GM23338 (cell line): ENCODE measurements at regions not wholly inside any gene's neighbourhood (a gene's known extent, or its start where the extent isn't known, plus 50 kb on each side); places are given as distances from the start of the nearest gene placed in this dataset.

ENCODE experiments used
- CREB1 ChIP-seq: fragments of 250-450 bp; sonication (Bioruptor Pico); IDR thresholded peaks from 2 replicates; pipeline ENCODE4 v1.5.0; 2020; ENCODE audit warnings: low read depth, mild to moderate bottlenecking, moderate library complexity
- EZH2 ChIP-seq: fragments of 200-600 bp; sonication (generic); IDR thresholded peaks from one replicate; pipeline ENCODE4 v1.8.0; 2017; ENCODE audit warnings: antibody characterized with exemption, mild to moderate bottlenecking, low read depth; ENCODE audit not compliant: unreplicated experiment
- EZH2phosphoT487 ChIP-seq: fragments of 200-600 bp; sonication (generic); IDR thresholded peaks from one replicate; pipeline ENCODE4 v1.8.1; 2018; ENCODE audit warnings: antibody characterized with exemption; ENCODE audit not compliant: unreplicated experiment
- JUNB ChIP-seq: IDR thresholded peaks from one replicate; pipeline ENCODE4 v1.6.1; 2016; ENCODE audit warnings: antibody characterized with exemption; ENCODE audit not compliant: unreplicated experiment
- POLR2AphosphoS5 ChIP-seq: IDR thresholded peaks from 2 replicates; pipeline ENCODE4 v1.6.1; 2016; ENCODE audit warnings: antibody characterized with exemption, low read depth
- TF ChIP-seq, protein P1 (sequence below), 2 experiments: fragments of 200-600 bp in 1 of 2; sonication (generic) in 1 of 2; conservative IDR thresholded peaks; 2 replicates each; pipeline versions ENCODE4 v1.5.1 to v1.6.1; 2016 to 2017; ENCODE audit warnings: antibody characterized with exemption in 2 of 2, low read depth in 2 of 2, mild to moderate bottlenecking in 2 of 2, moderate library complexity in 1 of 2
- TF ChIP-seq, protein P2 (sequence below): IDR thresholded peaks from one replicate; pipeline ENCODE4 v1.6.1; 2018; ENCODE audit warnings: antibody characterized with exemption; ENCODE audit not compliant: unreplicated experiment

GRCh38 chr6:76609160-76609559 is 536.7 kb upstream of the IMPG1 start:
- TF ChIP-seq, protein P1, sequence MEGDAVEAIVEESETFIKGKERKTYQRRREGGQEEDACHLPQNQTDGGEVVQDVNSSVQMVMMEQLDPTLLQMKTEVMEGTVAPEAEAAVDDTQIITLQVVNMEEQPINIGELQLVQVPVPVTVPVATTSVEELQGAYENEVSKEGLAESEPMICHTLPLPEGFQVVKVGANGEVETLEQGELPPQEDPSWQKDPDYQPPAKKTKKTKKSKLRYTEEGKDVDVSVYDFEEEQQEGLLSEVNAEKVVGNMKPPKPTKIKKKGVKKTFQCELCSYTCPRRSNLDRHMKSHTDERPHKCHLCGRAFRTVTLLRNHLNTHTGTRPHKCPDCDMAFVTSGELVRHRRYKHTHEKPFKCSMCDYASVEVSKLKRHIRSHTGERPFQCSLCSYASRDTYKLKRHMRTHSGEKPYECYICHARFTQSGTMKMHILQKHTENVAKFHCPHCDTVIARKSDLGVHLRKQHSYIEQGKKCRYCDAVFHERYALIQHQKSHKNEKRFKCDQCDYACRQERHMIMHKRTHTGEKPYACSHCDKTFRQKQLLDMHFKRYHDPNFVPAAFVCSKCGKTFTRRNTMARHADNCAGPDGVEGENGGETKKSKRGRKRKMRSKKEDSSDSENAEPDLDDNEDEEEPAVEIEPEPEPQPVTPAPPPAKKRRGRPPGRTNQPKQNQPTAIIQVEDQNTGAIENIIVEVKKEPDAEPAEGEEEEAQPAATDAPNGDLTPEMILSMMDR (conservative IDR thresholded peaks at IDR 0.05; ENCODE audit: low read depth in 2 of 2): peak; percentile 11 to 53; a peak in 2 of 4 replicates
- TF ChIP-seq JUNB (no peak), EZH2 (no peak), POLR2AphosphoS5 (no peak), CREB1 (CRISPR knock-in tag) (no peak), EZH2phosphoT487 (no peak)
- TF ChIP-seq, protein P2, sequence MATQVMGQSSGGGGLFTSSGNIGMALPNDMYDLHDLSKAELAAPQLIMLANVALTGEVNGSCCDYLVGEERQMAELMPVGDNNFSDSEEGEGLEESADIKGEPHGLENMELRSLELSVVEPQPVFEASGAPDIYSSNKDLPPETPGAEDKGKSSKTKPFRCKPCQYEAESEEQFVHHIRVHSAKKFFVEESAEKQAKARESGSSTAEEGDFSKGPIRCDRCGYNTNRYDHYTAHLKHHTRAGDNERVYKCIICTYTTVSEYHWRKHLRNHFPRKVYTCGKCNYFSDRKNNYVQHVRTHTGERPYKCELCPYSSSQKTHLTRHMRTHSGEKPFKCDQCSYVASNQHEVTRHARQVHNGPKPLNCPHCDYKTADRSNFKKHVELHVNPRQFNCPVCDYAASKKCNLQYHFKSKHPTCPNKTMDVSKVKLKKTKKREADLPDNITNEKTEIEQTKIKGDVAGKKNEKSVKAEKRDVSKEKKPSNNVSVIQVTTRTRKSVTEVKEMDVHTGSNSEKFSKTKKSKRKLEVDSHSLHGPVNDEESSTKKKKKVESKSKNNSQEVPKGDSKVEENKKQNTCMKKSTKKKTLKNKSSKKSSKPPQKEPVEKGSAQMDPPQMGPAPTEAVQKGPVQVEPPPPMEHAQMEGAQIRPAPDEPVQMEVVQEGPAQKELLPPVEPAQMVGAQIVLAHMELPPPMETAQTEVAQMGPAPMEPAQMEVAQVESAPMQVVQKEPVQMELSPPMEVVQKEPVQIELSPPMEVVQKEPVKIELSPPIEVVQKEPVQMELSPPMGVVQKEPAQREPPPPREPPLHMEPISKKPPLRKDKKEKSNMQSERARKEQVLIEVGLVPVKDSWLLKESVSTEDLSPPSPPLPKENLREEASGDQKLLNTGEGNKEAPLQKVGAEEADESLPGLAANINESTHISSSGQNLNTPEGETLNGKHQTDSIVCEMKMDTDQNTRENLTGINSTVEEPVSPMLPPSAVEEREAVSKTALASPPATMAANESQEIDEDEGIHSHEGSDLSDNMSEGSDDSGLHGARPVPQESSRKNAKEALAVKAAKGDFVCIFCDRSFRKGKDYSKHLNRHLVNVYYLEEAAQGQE: no peak
